ENCODE measurements at regions not wholly inside any gene's neighbourhood (a gene's known extent, or its start where the extent isn't known, plus 50 kb on each side); places are given as distances from the start of the nearest gene placed in this dataset.
A peak's percentile ranks its signal among the peaks of the same experiment; 100 is the strongest.

- no peaks in the 10 kb centered on the region for H3K9me3 ChIP-seq
- DNase-seq, result no peak
- H3K27me3 ChIP-seq, result no peaks in the 10 kb centered on the region
- H3K27ac ChIP-seq, result no peak overlapping the region
- TF ChIP-seq POLR2A (IDR thresholded peaks at IDR 0.05) (no peak), CTCF (IDR thresholded peaks at IDR 0.05) (no peak)
- no peak overlapping the region for H3K4me3 ChIP-seq
- no peaks in the 10 kb centered on the region for H3K4me1 ChIP-seq
- H3K36me3 ChIP-seq, result no peaks in the 10 kb centered on the region
Measured at GRCh38 chr1:221053889-221054288, 174.6 kb downstream of the HLX start.

- no peaks in the 10 kb centered on the region for H3K36me3 ChIP-seq
- no peak for TF ChIP-seq CTCF (IDR thresholded peaks at IDR 0.05)
- no peak for TF ChIP-seq POLR2A (IDR thresholded peaks at IDR 0.05)
- H3K27ac ChIP-seq, result no peak overlapping the region
- no peaks in the 10 kb centered on the region for H3K27me3 ChIP-seq
- no peaks in the 10 kb centered on the region for H3K9me3 ChIP-seq
- no peak for DNase-seq
- H3K4me1 ChIP-seq, result no peaks in the 10 kb centered on the region
- no peak overlapping the region for H3K4me3 ChIP-seq
Measured at GRCh38 chr1:221059506-221059905, 180.3 kb downstream of the HLX start.

- no peak overlapping the region for H3K27ac ChIP-seq
- no peaks in the 10 kb centered on the region for H3K4me1 ChIP-seq
- no peaks in the 10 kb centered on the region for H3K36me3 ChIP-seq
- no peak for DNase-seq
- no peaks in the 10 kb centered on the region for H3K9me3 ChIP-seq
- TF ChIP-seq POLR2A (IDR thresholded peaks at IDR 0.05), result no peak
- no peak for TF ChIP-seq CTCF (IDR thresholded peaks at IDR 0.05)
- no peak overlapping the region for H3K4me3 ChIP-seq
- H3K27me3 ChIP-seq, result no peaks in the 10 kb centered on the region
Measured at GRCh38 chr1:221063651-221064050, 184.4 kb downstream of the HLX start.

- no peak for DNase-seq
- no peaks in the 10 kb centered on the region for H3K36me3 ChIP-seq
- no peaks in the 10 kb centered on the region for H3K9me3 ChIP-seq
- peaks cover 0 to 8% (median 0%) of the 10 kb centered on the region in 4 donors for H3K4me1 ChIP-seq
- no peak overlapping the region for H3K4me3 ChIP-seq
- no peak overlapping the region for H3K27ac ChIP-seq
- TF ChIP-seq CTCF (IDR thresholded peaks at IDR 0.05) (no peak), POLR2A (IDR thresholded peaks at IDR 0.05) (no peak)
- H3K27me3 ChIP-seq, result no peaks in the 10 kb centered on the region
Measured at GRCh38 chr1:221066351-221067001, 187.2 kb downstream of the HLX start.

GRCh38 chr1:221067721-221068120 lies 188.5 kb downstream of the HLX start:
- Histone ChIP-seq H3K27me3 (no peaks in the 10 kb centered on the region), H3K36me3 (no peaks in the 10 kb centered on the region), H3K9me3 (no peaks in the 10 kb centered on the region), H3K4me1 (peaks cover 0 to 10% (median 0%) of the 10 kb centered on the region in 4 donors), H3K27ac (peak overlapping the region in 1 of 4 donors; percentile 68), H3K4me3 (no peak overlapping the region)
- no peak for DNase-seq
- no peak for TF ChIP-seq POLR2A (IDR thresholded peaks at IDR 0.05)
- no peak for TF ChIP-seq CTCF (IDR thresholded peaks at IDR 0.05)

Data from Peyer's patch (tissue), 4 donors.